Neural progenitor cell (in vitro differentiated cells): ENCODE measurements at regions not wholly inside any gene's neighbourhood (a gene's known extent, or its start where the extent isn't known, plus 50 kb on each side); places are given as distances from the start of the nearest gene placed in this dataset.

Experiments used
- DNase-seq: peaks from one replicate; pipeline ENCODE4 v3.0.0-alpha.2; 2016; ENCODE audit warnings: low spot score
- H2AFZ ChIP-seq: fragments of 200-600 bp; sonication (generic); replicated peaks from 2 replicates; pipeline ENCODE4 v1.6.1; 2016; ENCODE audit warnings: antibody characterized with exemption
- H3F3A ChIP-seq: fragments of 200-600 bp; sonication (generic); 2 replicates; pipeline ENCODE4 v1.6.1; 2016; ENCODE audit warnings: antibody characterized with exemption, low read depth
- H3K27ac ChIP-seq: fragments of 200-600 bp; sonication (generic); 2 replicates; pipeline ENCODE4 v1.5.1; 2016; ENCODE audit warnings: mild to moderate bottlenecking
- H3K27me3 ChIP-seq: fragments of 200-600 bp; sonication (generic); 2 replicates; pipeline ENCODE4 v1.6.1; 2016; ENCODE audit warnings: mild to moderate bottlenecking, moderate library complexity
- H3K36me3 ChIP-seq: fragments of 200-600 bp; sonication (generic); 2 replicates; pipeline ENCODE4 v1.5.1; 2016
- H3K4me1 ChIP-seq: fragments of 200-600 bp; sonication (generic); 2 replicates; pipeline ENCODE4 v1.6.1; 2016; ENCODE audit warnings: mixed run types
- H3K4me2 ChIP-seq: fragments of 200-600 bp; sonication (generic); 2 replicates; pipeline ENCODE4 v1.6.1; 2016
- H3K4me3 ChIP-seq: fragments of 200-600 bp; sonication (generic); 2 replicates; pipeline ENCODE4 v1.5.1; 2016
- H3K79me2 ChIP-seq: fragments of 200-600 bp; sonication (generic); 2 replicates; pipeline ENCODE4 v1.6.1; 2016; ENCODE audit warnings: low read depth
- H3K9ac ChIP-seq: fragments of 200-600 bp; sonication (generic); 2 replicates; pipeline ENCODE4 v1.6.1; 2016
- H3K9me3 ChIP-seq: fragments of 200-600 bp; sonication (generic); 2 replicates; pipeline ENCODE4 v1.5.1; 2016; ENCODE audit warnings: low read depth
- H4K20me1 ChIP-seq: fragments of 200-600 bp; sonication (generic); 2 replicates; pipeline ENCODE4 v1.6.1; 2016; ENCODE audit warnings: low read depth
- H3K27ac Mint-ChIP-seq: 3 replicates; pipeline ENCODE4 v1.8.0; 2021; ENCODE audit warnings: mixed read lengths
- H3K27me3 Mint-ChIP-seq: 2 replicates; pipeline ENCODE4 v1.8.0; 2022; ENCODE audit warnings: low read depth, mild to moderate bottlenecking, inconsistent platforms, moderate library complexity, mixed read lengths; ENCODE audit not compliant: insufficient read depth
- H3K36me3 Mint-ChIP-seq: 3 replicates; pipeline ENCODE4 v1.8.0; 2021; ENCODE audit warnings: mixed read lengths
- H3K4me1 Mint-ChIP-seq: 3 replicates; pipeline ENCODE4 v1.8.0; 2021; ENCODE audit warnings: mixed read lengths
- H3K4me3 Mint-ChIP-seq: 3 replicates; pipeline ENCODE4 v1.8.0; 2021; ENCODE audit warnings: mild to moderate bottlenecking, moderate library complexity, mixed read lengths
- H3K9me3 Mint-ChIP-seq: 3 replicates; pipeline ENCODE4 v1.8.0; 2020; ENCODE audit warnings: mixed read lengths
- EZH2 ChIP-seq: fragments of 200-600 bp; sonication (generic); IDR thresholded peaks from 2 replicates; pipeline ENCODE4 v1.6.1; 2017; ENCODE audit warnings: antibody characterized with exemption, mild to moderate bottlenecking, moderate library complexity
- EZH2phosphoT487 ChIP-seq: fragments of 200-600 bp; sonication (generic); IDR thresholded peaks from 2 replicates; pipeline ENCODE4 v1.6.1; 2017; ENCODE audit warnings: antibody characterized with exemption
- TF ChIP-seq, protein P1 (sequence below): fragments of 200-600 bp; sonication (generic); IDR thresholded peaks from 2 replicates; pipeline ENCODE4 v1.5.1; 2017; ENCODE audit warnings: antibody characterized with exemption, mild to moderate bottlenecking

DNA sequence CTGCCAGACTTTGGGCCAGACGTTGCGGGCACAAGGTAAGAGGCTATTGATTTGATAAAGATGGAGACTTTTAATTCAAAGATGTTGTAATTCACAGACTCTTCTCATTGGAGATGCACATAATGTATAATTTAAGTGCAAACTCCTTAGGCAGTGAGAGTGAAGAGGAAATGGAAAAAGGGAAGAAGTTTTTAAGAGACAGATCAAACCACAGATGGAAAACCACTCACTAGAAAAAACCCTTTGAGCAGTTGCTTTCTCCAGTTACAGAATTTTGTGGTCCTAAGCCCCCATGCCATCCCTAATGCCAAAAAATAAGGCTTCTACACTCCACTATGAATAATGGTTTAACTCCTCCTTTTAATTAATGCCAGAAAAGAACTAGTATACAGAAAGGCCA, 977.1 kb upstream of the PRKX start:
- H3K27ac ChIP-seq: no peak overlapping the region
- H2AFZ ChIP-seq: no peak overlapping the region
- H3K9ac ChIP-seq: no peak overlapping the region
- H4K20me1 ChIP-seq: no peaks in the 10 kb centered on the region
- H3K27me3 ChIP-seq: no peaks in the 10 kb centered on the region
- Mint-ChIP-seq H3K9me3 (peaks cover 2% of the 10 kb centered on the region), H3K27ac (no peak overlapping the region), H3K4me1 (no peaks in the 10 kb centered on the region), H3K27me3 (no peaks in the 10 kb centered on the region), H3K36me3 (no peaks in the 10 kb centered on the region), H3K4me3 (no peak overlapping the region)
- no peak overlapping the region for H3K4me2 ChIP-seq
- TF ChIP-seq EZH2phosphoT487 (no peak), EZH2 (no peak)
- TF ChIP-seq, protein P1, sequence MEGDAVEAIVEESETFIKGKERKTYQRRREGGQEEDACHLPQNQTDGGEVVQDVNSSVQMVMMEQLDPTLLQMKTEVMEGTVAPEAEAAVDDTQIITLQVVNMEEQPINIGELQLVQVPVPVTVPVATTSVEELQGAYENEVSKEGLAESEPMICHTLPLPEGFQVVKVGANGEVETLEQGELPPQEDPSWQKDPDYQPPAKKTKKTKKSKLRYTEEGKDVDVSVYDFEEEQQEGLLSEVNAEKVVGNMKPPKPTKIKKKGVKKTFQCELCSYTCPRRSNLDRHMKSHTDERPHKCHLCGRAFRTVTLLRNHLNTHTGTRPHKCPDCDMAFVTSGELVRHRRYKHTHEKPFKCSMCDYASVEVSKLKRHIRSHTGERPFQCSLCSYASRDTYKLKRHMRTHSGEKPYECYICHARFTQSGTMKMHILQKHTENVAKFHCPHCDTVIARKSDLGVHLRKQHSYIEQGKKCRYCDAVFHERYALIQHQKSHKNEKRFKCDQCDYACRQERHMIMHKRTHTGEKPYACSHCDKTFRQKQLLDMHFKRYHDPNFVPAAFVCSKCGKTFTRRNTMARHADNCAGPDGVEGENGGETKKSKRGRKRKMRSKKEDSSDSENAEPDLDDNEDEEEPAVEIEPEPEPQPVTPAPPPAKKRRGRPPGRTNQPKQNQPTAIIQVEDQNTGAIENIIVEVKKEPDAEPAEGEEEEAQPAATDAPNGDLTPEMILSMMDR: no peak
- no peak overlapping the region for H3K4me3 ChIP-seq
- no peaks in the 10 kb centered on the region for H3K79me2 ChIP-seq
- no peaks in the 10 kb centered on the region for H3K9me3 ChIP-seq
- H3F3A ChIP-seq: peaks cover 8% of the 10 kb centered on the region
- no peaks in the 10 kb centered on the region for H3K4me1 ChIP-seq
- DNase-seq: no peak
- no peaks in the 10 kb centered on the region for H3K36me3 ChIP-seq

DNA sequence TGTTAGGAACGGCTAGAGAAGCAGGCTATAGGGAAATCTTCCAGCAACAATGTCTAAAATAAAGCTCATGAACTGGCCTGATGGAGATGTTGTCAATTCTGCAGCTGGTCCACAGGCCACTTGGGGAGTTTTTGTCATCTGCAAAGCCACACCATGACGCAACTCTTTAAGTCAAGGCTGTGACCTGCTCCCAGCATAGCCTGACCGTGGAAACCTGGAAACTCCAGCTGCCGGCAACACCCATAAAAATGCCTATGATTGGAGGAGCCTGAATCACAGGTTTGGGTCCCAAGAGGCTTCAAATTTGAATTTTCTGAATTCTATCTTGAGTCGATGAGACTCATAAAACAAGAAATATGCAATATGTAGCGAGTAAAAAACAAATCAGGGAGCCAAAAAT, 969.2 kb upstream of the PRKX start:
- no peak overlapping the region for H3K4me3 Mint-ChIP-seq

DNA sequence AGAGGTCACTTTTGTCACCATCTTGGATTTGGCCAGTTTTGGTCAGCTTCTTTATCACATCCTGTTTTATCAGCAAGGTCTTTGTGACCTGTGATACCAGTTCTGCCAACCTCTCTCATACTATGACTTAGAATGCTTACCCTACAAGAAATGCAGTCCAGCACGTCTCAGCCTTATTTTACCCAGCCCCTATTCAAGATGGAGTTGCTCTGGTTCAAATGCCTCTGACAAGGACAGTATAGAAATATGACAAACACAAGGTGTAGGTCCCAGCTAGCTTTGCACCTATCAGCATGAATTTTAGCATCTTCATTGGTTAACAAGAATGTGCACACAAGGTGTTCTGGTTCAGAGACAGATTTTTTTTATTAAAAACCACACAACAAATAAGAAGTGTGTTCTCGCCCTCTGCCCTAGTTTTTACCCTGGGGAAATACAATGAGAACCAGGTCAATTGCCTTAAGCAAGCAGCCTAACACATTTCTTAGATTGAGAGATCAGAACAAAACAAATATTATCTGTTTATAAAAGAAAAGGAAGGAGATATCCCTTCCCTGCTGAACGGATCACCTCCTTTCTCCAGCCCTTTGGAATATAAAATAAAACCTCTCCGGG, 962.3 kb upstream of the PRKX start:
- H3K4me2 ChIP-seq: no peak overlapping the region
- no peaks in the 10 kb centered on the region for H3K27me3 ChIP-seq
- H4K20me1 ChIP-seq: no peaks in the 10 kb centered on the region
- no peaks in the 10 kb centered on the region for H3K9me3 ChIP-seq
- no peak overlapping the region for H3K27ac ChIP-seq
- no peak overlapping the region for H3K4me3 Mint-ChIP-seq
- no peak for DNase-seq
- no peak overlapping the region for H2AFZ ChIP-seq
- H3K9me3 Mint-ChIP-seq: no peaks in the 10 kb centered on the region
- no peaks in the 10 kb centered on the region for H3K79me2 ChIP-seq
- no peaks in the 10 kb centered on the region for H3K36me3 Mint-ChIP-seq
- no peaks in the 10 kb centered on the region for H3F3A ChIP-seq
- TF ChIP-seq EZH2 (no peak), EZH2phosphoT487 (no peak)
- TF ChIP-seq, protein P1: no peak
- H3K27ac Mint-ChIP-seq: no peak overlapping the region
- no peak overlapping the region for H3K4me3 ChIP-seq
- H3K36me3 ChIP-seq: no peaks in the 10 kb centered on the region
- no peaks in the 10 kb centered on the region for H3K27me3 Mint-ChIP-seq
- H3K4me1 ChIP-seq: no peaks in the 10 kb centered on the region
- no peaks in the 10 kb centered on the region for H3K4me1 Mint-ChIP-seq
- H3K9ac ChIP-seq: no peak overlapping the region

More for the DNA sequence above, 969.2 kb upstream of the PRKX start:
- Histone ChIP-seq H3K79me2 (no peaks in the 10 kb centered on the region), H3K4me3 (no peak overlapping the region), H3K27me3 (no peaks in the 10 kb centered on the region), H3K4me1 (no peaks in the 10 kb centered on the region), H3K27ac (no peak overlapping the region), H4K20me1 (no peaks in the 10 kb centered on the region), H2AFZ (no peak overlapping the region), H3K9me3 (no peaks in the 10 kb centered on the region), H3F3A (no peaks in the 10 kb centered on the region), H3K9ac (no peak overlapping the region), H3K36me3 (no peaks in the 10 kb centered on the region), H3K4me2 (no peak overlapping the region)
- H3K27ac Mint-ChIP-seq: no peak overlapping the region
- peaks cover 2% of the 10 kb centered on the region for H3K9me3 Mint-ChIP-seq
- H3K4me1 Mint-ChIP-seq: peaks cover 8% of the 10 kb centered on the region
- no peak for DNase-seq
- no peaks in the 10 kb centered on the region for H3K36me3 Mint-ChIP-seq
- TF ChIP-seq, protein P1: no peak
- no peak for TF ChIP-seq EZH2
- no peak for TF ChIP-seq EZH2phosphoT487
- H3K27me3 Mint-ChIP-seq: no peaks in the 10 kb centered on the region
